Stimulated activated CD4-positive, alpha-beta T cell treated with anti-CD3 and anti-CD28 coated beads, TNF-alpha, amount 100 ng/mL, for 24 hours (primary cell): ENCODE measurements at regions not wholly inside any gene's neighbourhood (a gene's known extent, or its start where the extent isn't known, plus 50 kb on each side); places are given as distances from the start of the nearest gene placed in this dataset.

Source experiments
- DNase-seq, 3 experiments: peaks; one replicate each; pipeline ENCODE4 v3.0.0-alpha.2; 2020; ENCODE audit warnings: low read depth in 3 of 3

DNA sequence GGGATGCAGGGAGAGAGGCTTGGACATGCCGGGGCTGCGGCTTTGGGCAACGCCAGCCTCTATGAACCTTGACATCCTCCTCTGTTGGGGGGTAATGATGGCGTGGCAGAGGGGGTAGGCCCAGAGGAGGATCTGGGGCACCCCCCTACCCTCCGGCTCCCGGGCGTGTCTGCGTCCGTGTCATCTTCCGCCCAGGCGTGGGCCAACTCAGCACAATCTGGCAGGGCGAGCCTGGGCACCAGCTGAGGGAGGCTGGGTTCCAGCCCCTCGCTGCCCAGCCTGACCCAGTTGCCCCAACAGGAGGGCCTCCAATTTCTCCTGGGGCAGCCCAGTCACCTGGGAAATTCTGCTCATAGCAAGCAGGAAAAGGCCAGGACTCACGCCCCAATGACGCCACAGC is 62.9 kb upstream of the IL17B start:
- no peak for DNase-seq

GRCh38 chr5:149441194-149441753 is 62.2 kb upstream of the IL17B start:
- DNase-seq, result no peak

- DNase-seq, result peak in 1 of 3 experiments; percentile 19
These were observed 60.9 kb upstream of the IL17B start for GRCh38 chr5:149439899-149440542.

- DNase-seq, result no peak
These were observed 59.6 kb upstream of the IL17B start for GRCh38 chr5:149438711-149439132.

- DNase-seq, result no peak
These were observed 59.2 kb upstream of the IL17B start for GRCh38 chr5:149438281-149438680.

- DNase-seq, result no peak
These were observed 58.4 kb upstream of the IL17B start for GRCh38 chr5:149437391-149438040.

DNA sequence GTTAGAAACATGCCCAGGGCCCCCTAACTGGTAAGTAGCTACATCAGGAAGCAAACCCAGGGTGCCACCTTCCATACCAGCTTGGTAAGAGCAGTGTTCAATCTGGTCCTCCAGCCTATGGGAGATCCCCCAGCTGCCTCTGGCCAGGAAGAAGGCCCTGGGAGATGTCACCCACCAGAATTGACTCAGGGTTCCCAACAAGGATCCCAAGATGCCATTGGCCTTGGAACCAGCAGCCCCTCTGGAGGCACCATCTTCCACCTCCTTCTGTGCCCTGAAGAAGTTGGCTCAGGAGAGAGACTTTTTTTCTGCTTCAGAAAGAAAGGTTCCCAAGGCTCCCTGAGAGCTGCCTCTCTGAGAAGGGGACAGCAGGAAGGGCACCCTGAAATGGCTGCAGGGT is 56.6 kb upstream of the IL17B start:
- DNase-seq, result no peak

- DNase-seq, result no peak
These were observed 55.9 kb upstream of the IL17B start for GRCh38 chr5:149435015-149435376.

DNA sequence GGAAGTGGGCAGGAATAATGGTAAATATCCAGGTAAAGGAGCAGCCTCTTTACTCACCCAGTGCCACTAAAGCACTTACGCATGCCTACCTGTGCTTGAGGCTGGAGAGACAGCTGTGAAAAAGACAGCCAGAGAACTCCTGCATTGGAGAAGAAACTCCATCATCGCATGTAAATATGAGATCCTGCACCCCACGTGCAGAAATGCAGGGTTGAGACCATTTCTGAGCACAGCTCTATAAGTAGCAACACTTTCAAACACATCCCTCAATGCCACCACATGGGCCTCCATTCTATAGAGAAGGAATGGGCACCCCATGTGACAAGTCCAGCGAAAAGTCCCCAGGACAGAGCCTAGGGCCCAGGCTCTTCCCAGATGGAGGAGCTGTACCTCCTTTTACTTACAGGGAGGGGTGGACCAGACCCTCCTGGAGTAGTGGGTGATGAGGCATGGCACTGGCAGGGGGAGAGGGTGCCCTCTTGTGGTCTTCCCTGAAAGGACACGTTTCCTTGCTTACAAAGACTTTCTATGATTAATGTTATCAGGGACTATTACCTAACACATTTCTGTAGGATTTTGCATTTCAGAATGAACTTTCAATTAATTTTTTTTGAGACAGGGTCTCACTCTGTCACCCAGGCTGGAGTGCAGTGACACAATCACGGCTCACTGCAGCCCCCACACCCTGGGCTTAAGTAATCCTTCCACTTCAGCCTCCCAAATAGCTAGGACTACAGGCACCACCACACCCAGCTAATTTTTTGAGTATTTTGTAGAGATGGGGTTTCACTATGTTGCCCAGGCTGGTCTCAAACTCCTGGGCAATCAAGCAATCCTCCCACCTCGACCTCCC is 55.3 kb upstream of the IL17B start:
- DNase-seq, result peak; percentile 20 to 46 (median 36)

- no peak for DNase-seq
These were observed 54.5 kb upstream of the IL17B start for GRCh38 chr5:149433524-149434131.

DNA sequence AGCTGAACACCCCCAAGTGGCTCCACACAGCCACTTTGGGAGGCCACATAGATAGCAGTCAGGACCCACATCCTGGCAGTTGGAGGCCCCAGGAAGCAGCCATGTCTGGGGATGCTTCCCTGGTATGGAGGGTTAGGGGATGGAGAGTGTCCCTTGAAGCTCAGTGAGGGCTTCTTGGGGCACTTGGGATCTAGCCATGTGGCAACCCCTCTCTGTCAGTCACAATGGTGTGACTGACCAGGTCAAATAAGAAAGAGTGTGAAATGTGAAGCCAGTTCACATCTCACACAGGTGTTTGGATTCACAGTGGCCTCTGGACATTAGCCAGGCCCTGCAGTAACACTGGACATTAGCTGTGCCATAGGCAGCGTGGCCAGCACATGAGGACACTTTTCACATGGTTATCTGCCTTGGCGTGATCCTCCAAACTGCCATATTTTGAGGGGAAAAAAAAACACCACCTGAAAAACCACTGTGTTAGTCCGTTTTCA is 53.9 kb upstream of the IL17B start:
- DNase-seq, result no peak

GRCh38 chr5:149432376-149432775 is 53.3 kb upstream of the IL17B start:
- no peak for DNase-seq

GRCh38 chr5:149429839-149430721 is 51.0 kb upstream of the IL17B start:
- no peak for DNase-seq
